HG02623 (cell line): ENCODE measurements at regions not wholly inside any gene's neighbourhood (a gene's known extent, or its start where the extent isn't known, plus 50 kb on each side); places are given as distances from the start of the nearest gene placed in this dataset.
"Not testable (repeated sequence)": the region's sequence is repeated elsewhere in the genome, so short reads cannot be mapped to it uniquely, and the experiment has no call there.

Experiments
- ATAC-seq: cut with Tn5 transposase; IDR thresholded peaks from one replicate; pipeline ENCODE4 v1.9.1; 2021; ENCODE audit warnings: moderate library complexity; ENCODE audit not compliant: unreplicated experiment

DNA sequence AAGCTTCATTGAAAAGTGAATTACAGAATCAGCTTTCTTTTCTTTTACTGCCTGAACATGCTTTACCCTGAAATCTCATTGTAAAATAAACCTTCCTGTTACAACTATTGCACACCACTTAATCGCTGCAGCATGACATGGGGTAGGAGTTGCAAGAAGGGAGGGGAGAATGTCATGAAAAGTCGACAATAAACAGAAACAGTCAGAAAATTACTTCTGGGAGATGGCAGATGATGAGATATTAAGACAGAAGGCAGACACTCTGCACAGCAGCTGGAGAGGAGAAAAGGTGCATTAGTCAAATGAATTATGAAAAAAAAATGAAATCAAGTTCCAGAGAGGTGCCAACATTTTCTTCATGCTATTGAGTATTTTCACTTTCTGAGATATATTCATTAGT is 287.7 kb downstream of the PCDH7 start:
- no peak for ATAC-seq

DNA sequence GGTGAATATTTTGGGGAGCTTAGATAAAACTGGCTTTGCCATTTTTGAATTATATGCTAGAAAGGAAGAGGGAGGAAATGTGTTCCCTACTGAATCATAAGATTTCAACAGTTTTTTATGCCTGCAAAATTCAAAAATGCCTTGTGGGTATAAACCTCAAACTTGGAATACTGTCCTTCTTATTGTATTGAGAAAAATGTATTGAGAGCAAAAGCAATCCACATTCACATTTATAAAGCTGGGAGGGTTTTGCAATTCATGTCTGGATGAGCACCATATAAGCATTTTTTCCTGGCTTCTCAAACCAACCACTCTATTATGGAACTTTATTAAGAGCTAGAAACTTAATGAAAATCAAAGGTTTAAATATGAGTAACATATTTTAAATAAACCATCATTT is 289.8 kb downstream of the PCDH7 start:
- no peak for ATAC-seq

DNA sequence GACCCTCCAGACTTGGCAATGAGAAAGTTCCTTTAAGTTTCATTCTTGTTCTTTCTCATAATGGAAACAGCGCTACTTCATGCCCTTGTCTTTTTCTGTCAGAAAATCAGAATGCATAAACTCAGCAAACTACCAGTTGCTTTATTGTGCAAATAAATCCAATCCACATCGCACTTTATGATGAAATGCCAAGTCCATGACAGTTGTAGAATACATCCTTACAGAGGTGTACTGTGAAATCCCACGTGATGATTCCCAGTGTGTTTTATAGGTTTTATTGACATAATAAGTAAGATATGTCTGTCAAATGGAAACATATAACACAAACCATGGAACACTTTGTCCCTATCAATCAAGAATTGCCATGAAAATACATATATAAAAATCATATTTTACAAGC is 295.0 kb downstream of the PCDH7 start:
- ATAC-seq: no peak

DNA sequence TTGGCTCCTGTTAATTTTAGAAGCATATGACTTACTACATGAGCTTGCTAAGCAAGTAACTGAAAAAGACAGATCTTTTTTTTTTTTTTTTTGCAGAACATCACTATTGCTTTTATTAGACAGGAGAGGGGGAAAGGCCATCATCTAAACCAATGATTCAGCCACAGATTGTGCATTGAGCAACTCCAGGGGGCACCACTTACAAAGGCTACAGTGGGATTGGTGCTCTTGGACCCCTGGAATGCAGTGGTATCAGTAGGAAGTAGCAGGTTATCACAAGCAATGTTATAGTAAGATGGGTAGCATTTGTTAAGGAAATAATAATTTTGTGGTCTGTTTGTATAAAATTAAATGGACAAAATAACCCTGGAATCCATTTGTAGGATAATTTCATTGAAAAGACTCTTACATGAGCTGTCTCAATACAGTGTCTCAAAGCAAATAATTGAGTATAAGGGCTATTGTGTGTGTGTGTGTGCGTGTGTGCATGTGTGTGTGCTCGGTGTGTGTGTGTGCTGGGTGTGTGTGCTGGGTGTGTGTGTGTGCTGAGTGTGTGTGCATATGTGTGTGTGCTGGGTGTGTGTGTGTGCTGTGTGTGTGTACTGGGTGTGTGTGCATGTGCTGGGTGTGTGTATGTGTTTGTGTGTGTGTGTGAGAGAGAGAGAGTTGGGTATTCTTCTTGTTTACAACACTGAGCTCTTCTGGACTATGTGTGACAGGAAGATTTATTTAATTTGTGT is 296.3 kb downstream of the PCDH7 start:
- no peak for ATAC-seq

DNA sequence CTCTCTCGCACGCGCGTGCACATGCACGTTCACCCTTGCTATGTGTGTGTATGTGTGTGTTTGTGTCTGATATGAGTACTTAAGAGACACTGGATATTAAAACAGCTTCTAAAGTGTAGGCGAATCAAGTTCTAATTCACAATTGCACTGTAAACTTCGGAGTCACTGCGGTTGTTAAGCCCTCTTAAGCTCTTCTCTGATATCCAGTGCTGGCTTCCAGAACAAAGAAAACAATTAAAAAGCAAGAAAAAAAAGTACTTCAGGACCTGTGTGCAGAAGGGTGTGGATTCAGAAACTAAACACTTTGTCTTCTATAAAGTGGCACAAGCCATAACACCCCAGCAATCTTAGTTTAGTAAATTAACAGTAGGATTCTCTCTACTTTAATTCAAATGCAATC is 300.2 kb downstream of the PCDH7 start:
- no peak for ATAC-seq

DNA sequence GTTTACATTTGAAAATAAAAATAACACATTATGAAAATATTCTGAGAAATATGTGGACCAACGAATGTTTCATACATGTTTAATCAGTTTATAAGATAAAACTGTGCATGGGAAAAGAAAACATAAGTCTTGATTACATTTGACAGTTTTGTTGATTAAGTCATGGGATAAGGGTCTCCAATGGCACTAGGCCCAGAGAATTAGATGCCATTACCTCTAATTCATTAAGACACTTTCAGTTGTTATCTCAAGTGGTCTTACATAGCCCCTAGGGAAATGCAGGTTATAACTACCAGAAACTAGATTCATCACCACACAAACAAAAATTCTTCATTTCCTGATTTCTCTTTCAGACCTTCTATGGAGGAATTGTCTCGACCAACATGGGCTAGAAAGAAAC is 300.8 kb downstream of the PCDH7 start:
- ATAC-seq: no peak

DNA sequence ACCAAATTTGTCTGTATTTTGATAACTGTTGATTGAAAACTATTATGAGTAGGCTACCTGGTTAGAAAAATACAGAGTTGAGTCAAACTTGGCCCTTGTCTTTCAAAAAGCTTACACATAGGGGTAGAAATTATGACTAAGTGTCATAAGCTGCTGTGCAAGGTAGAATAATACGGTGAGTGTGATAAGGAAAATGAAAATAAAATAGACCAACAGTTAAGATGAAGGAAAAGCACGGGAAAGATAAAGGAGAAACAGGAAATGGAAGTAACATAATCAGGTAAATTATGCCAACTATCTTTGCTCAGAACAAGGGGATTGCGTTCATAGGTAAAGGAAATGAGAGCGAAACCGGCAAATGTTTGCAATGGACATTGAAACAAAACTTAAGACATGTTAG is 302.5 kb downstream of the PCDH7 start:
- ATAC-seq: no peak

DNA sequence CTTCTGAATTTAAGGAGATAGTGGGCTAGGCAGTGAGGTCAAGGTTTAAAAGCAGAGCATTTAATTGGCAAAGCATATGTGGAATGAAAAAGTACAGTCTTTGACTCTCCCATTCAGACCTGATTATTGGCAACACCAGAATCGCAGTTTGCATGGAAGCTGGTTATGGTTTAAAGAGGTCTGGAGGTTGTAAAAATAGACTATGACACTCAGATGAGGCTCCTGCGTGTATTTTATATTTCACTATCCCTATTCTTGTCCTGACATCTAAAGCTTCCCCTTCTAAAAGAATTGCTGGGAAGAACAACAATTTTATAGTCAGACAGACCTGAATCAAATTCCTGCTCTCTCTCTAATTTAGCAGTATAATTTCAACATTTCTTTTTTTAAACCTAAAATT is 302.9 kb downstream of the PCDH7 start:
- ATAC-seq: no peak

DNA sequence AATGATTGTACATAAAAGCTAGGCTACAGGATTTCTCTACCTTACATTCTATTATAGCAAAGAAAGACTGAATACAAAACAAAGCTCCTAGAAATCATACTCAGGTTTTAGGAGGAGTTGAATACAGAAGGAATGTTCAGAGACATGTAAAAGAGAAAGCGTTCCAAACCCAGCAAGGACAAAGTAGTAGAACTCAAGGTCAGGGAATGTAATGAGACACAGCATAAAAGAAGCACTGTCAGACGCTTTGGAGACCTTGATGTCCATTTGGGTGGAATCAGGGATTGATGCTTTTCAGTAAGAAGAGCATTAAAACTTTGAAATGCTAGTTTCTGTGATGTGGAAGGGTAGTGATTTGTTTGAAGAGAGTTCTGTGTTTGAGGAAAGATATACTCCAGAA is 303.6 kb downstream of the PCDH7 start:
- ATAC-seq: no peak

DNA sequence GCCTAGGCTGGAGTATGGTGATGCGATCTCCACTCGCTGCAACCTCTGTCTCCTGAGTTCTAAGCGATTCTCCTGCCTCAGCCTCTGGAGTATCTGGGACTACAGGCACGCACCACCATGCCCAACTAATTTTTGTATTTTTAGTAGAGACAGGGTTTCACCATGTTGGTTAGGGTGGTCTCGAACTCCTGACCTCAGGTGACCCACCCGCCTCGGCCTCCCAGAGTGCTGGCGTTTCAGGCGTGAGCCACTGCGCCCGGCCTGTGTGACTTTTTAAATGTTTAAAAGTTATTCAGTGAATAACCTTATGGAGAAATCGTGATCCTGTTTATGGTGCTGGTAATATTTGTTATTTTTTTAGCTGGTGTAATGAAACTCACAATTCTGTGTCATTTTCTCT is 304.6 kb downstream of the PCDH7 start:
- not testable (repeated sequence) for ATAC-seq

DNA sequence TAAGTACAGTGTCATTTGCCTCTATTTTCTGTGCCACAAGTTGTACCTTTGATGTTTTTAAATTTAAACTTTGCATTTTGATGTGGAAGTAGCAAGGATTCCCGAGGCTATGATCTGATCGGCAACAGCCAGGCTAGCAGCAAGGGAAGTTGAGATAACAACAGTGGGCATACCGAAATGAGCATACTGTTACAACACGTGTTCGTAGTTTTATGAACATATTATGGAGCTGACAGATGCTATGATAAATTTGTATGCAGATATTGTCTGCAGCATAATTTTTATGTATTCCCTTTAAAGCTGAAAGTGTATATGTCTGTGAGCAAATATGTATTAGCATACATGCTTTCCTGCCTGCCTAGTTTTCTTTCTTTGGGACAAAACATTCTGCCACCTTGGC is 306.1 kb downstream of the PCDH7 start:
- ATAC-seq: no peak

DNA sequence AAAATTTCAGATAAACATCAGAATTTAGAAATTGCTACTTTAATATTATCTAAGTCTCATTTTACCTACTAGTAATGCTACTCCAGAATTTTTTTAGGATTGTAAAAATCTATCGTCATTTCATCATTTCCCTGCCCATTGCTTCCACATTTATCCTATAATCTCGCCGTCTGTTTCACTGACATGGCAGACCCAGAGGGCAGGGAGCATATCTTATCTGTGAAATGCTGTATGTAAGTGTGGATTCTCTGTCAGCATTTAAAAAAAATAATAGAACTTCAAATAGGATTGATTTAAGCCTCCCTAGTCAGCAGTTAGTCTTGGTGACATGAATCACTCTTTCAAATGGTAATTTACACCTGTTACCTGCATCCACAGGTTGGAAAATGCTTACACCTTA is 314.4 kb downstream of the PCDH7 start:
- no peak for ATAC-seq

DNA sequence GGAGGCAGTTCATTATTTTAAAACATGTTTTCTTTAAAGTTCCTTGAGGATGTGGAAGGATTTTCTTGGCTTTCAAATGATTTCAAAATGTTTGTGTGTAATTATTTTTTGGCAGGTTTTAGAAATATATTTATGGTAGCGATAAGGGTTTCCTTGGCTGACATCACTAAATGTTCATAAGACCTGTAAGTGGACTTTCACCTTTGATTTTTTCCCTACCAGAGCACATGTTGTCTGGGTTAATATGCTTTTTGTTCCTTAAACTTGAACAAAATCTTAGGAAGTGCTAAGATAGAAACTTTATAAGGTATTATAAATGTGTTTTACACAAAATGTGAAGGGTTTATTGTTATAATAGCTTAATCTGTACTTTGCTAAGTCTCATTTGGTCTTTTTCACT is 315.6 kb downstream of the PCDH7 start:
- no peak for ATAC-seq

DNA sequence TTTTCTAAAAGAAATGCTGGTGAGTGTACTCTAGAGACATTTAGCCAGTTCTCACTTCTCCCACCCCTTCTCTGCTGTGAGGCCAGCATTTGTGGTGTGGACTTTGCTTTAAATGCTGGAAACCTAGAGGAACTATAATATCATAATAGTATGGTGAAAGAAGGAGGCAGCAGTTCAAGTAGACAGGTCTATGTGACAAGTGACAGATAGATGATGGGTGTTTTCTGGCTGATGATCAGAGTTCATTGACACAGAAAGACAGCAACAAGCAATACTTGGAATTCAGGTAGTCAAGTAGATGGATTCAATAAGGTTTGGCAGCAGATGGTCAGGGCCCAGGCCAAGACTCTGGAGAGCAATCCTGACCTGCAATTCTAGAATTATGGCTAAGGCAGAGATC is 317.5 kb downstream of the PCDH7 start:
- ATAC-seq: no peak

DNA sequence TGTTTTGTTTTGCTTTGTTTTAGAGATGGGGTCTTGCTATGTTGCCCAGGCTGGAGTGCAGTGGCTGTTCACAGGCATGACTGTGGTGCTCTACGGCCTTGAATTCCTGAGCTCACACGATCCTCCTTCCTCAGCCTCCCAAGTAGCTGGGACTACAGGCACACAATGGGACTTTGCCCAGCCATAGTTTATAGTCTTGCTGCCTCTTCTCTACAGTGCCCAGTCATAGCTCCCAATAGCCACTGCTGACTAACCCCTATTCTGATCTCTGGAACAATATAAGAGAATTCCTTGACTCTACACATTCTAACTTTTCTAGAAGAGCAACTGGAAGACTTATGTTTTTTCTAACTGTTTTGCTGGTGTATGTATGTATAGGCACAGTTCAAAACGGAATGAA is 319.2 kb downstream of the PCDH7 start:
- no peak for ATAC-seq

DNA sequence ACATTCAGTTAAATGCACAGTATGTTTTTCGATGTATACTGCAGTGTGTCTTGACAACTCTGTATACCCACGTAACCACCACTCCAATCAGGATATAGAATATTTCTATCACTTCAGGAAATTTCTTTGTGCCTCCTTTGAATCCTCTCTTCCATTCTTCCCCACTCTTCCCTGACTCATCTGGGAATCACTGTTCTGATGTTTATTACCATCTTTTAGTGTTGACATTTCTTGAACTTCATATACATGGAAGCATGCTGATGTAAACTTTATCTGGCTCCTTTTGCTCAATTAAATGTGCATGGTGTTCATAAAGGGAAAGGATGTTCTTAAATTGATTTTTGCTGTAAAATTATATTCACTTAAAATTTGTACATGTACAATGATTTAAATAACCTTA is 319.9 kb downstream of the PCDH7 start:
- ATAC-seq: no peak

DNA sequence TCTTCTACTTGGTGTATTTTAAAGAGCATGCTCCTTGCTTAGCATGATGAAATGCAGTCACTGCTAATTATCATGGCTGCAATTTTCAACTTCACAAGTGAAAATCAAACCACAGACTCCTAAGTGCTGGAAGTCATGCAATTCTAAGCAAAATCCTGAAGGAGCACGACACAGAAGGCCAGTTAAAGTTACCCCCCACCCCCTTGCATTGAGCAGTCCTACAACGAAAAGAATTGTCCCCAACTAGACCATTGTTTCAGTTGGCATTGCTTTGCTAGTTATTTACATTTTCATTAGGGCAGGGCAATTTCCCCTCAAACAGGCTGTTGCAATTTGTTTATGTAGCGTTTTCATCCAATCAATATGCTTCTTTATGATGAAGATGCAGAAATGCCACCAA is 321.2 kb downstream of the PCDH7 start:
- ATAC-seq: no peak

DNA sequence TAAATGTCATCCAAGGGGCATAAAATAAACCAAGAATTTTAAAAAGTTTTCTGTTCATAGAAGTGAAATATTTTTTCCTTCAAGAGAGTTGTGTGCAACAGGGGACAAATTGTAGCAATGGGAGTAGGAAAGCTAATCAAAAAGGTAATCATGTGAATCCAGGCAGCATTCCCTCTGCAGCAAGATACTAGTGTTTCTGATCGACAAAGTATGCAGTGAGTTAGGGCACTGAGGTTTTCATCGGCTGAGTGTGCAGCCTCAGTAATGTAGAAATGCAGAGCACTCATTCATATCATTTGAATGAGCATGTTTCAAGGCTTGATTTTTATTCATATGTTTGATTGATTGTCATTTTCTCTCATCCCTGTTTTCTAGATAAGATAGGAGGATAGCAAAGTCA is 321.7 kb downstream of the PCDH7 start:
- ATAC-seq: no peak

DNA sequence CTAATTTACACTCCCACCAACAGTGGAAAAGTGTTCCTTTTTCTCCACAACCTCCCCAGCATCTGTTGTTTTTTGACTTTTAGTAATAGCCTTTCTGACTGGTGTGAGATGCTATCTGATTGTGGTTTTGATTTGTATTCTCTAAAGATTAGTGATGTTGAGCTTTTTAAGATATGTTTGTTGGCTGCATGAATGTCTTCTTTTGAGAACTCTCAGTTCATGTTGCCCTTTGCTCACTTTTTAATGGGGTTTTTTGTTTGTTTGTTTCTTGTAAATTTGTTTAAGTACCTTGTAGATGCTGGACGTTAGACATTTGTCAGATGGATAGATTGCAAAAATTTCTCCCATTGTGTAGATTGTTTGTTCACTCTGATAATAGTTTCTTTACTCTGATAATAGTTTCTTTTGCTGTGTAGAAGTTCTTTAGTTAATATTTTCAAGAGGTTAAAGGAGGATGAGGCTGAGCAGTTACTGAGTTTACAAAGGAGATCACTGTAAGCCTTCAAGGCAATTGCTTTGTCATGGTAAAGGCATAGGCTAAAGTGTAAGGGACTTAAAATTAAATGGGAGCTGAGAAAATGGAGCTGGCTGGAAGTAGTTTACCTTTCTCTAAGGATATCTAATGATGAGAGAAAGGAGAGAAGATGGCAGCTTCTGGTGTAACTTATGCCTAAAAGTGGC is 323.4 kb downstream of the PCDH7 start:
- no peak for ATAC-seq

DNA sequence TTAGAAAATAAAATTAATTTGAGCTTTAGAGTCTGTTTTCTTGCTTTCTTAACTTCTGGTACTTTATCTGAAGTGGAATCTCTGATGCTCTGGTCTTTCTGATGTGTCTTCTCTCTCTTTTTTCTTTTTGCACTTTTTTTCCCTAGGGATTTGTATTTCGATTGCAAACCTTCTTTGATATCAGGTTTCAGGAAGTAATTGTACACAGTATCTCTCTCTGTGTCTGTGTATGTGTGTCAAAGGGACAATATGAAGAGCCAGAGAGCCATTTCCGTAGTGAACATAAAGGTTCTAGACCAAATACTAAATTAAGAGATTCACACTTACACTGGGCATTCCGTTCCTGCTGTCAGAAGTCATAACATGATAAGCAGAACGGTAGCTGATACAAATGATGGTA is 325.0 kb downstream of the PCDH7 start:
- no peak for ATAC-seq

DNA sequence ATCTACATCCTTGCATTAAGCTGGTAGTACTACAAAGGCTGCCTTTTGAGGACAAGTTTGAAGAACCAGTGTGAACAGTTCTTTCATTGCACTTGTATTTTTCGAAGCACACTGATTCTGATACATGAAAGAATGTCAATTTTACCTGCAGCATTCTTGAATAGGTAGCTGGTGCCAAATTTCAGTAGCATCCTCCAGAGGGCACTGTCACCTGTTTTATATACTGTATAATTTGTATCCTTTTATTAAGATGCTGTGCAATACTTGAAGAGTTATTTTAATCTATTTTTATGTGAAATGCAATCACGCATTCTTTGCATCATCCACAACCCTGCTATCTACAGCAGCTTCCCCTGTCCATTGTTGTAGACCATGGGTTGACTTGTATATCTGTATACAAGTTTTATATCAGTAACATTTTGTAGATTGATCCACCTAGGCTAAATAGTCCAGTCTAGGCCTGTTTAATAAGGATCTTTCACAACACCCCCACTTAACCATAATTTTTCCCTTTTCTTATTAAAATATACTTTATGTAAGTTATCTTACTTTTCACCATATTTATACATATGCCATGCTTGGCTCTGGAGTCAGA is 325.7 kb downstream of the PCDH7 start:
- ATAC-seq: no peak

DNA sequence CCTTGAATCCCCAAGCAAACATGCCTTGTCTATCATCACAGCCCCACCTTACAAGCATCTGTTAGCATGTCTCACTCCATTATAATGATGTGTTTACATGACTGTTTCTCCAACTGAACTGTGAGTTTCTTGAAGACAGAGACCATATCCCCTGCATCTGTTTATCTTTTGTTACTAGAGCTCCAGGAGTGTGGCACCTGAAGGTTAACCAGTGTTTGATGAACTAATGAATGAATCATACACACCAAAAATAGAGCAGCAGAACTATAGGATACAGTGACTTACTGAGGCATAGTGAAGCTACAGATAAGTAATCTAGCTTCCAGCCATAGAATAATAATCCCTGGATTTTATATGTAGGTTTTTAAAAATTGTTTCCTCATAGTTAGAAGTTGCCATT is 331.0 kb downstream of the PCDH7 start:
- no peak for ATAC-seq

DNA sequence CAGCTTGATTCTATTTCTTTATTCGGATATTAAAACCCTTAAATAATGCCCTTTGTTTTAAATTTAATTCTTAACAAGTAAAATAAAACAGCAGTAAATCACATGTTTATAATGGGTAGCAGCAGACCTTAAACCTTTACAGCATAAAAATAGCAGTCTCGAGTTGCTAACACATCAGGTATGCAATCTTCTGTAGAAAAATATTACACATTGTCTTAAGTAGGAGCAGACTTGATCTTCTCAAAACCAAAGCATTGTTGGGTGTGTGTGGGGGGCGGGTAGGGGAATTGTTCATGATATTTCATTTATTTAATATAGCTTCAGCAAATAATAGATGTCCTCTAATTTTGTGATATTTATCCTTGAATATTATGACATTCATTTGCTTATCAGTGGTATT is 331.4 kb downstream of the PCDH7 start:
- ATAC-seq: no peak
